GM23338 (cell line): ENCODE measurements at regions not wholly inside any gene's neighbourhood (a gene's known extent, or its start where the extent isn't known, plus 50 kb on each side); places are given as distances from the start of the nearest gene placed in this dataset.
"Not testable (repeated sequence)": the region's sequence is repeated elsewhere in the genome, so short reads cannot be mapped to it uniquely, and the experiment has no call there.

Experiments
- CREB1 ChIP-seq: fragments of 250-450 bp; sonication (Bioruptor Pico); IDR thresholded peaks from 2 replicates; pipeline ENCODE4 v1.5.0; 2020; ENCODE audit warnings: low read depth, mild to moderate bottlenecking, moderate library complexity
- CTCF ChIP-seq, 2 experiments: fragments of 200-600 bp in 1 of 2; sonication (generic) in 1 of 2; conservative IDR thresholded peaks; 2 replicates each; pipeline versions ENCODE4 v1.5.1 to v1.6.1; 2016 to 2017; ENCODE audit warnings: antibody characterized with exemption in 2 of 2, low read depth in 2 of 2, mild to moderate bottlenecking in 2 of 2, moderate library complexity in 1 of 2
- ETS1 ChIP-seq: IDR thresholded peaks from 2 replicates; pipeline ENCODE4 v1.6.1; 2016; ENCODE audit warnings: antibody characterized with exemption
- EZH2 ChIP-seq: fragments of 200-600 bp; sonication (generic); IDR thresholded peaks from one replicate; pipeline ENCODE4 v1.8.0; 2017; ENCODE audit warnings: antibody characterized with exemption, mild to moderate bottlenecking, low read depth; ENCODE audit not compliant: unreplicated experiment
- EZH2phosphoT487 ChIP-seq: fragments of 200-600 bp; sonication (generic); IDR thresholded peaks from one replicate; pipeline ENCODE4 v1.8.1; 2018; ENCODE audit warnings: antibody characterized with exemption; ENCODE audit not compliant: unreplicated experiment
- NANOG ChIP-seq: IDR thresholded peaks from 2 replicates; pipeline ENCODE4 v1.6.1; 2016; ENCODE audit warnings: antibody characterized with exemption, borderline replicate concordance
- POLR2AphosphoS5 ChIP-seq: IDR thresholded peaks from 2 replicates; pipeline ENCODE4 v1.6.1; 2016; ENCODE audit warnings: antibody characterized with exemption, low read depth
- REST ChIP-seq: IDR thresholded peaks from one replicate; pipeline ENCODE4 v1.6.1; 2018; ENCODE audit warnings: antibody characterized with exemption; ENCODE audit not compliant: unreplicated experiment
- STAT1 ChIP-seq: IDR thresholded peaks from one replicate; pipeline ENCODE4 v1.6.1; 2016; ENCODE audit warnings: antibody characterized with exemption; ENCODE audit not compliant: unreplicated experiment

- not testable (repeated sequence) for TF ChIP-seq CTCF (conservative IDR thresholded peaks at IDR 0.05; ENCODE audit: low read depth in 2 of 2); POLR2AphosphoS5; EZH2; REST; EZH2phosphoT487; CREB1 (CRISPR knock-in tag); ETS1; NANOG; STAT1
These were observed 352.2 kb upstream of the FOLH1 start for GRCh38 chr11:49560593-49560992.
